Nephron (organoid): ENCODE measurements at regions not wholly inside any gene's neighbourhood (a gene's known extent, or its start where the extent isn't known, plus 50 kb on each side); places are given as distances from the start of the nearest gene placed in this dataset.
A peak's percentile ranks its signal among the peaks of the same experiment; 100 is the strongest.

Experiments used
- H3K27ac Mint-ChIP-seq, 3 experiments: 2 replicates each; pipeline ENCODE4 v1.8.0; 2020; ENCODE audit warnings: mixed read lengths in 3 of 3, mild to moderate bottlenecking in 2 of 3, moderate library complexity in 1 of 3
- H3K27me3 Mint-ChIP-seq: 2 replicates; pipeline ENCODE4 v1.8.0; 2021; ENCODE audit warnings: low read depth, mild to moderate bottlenecking, moderate library complexity, mixed read lengths
- H3K36me3 Mint-ChIP-seq: 2 replicates; pipeline ENCODE4 v1.8.0; 2020; ENCODE audit warnings: low read depth, mixed read lengths
- H3K4me1 Mint-ChIP-seq: 2 replicates; pipeline ENCODE4 v1.8.0; 2020; ENCODE audit warnings: mixed read lengths
- H3K4me3 Mint-ChIP-seq, 3 experiments: 2 replicates each; pipeline ENCODE4 v1.8.0; 2020; ENCODE audit warnings: mild to moderate bottlenecking in 3 of 3, mixed read lengths in 3 of 3, moderate library complexity in 2 of 3
- H3K9me3 Mint-ChIP-seq: 2 replicates; pipeline ENCODE4 v1.8.0; 2020; ENCODE audit warnings: mixed read lengths
- CTCF ChIP-seq, 3 experiments: fragments of 200-600 bp; sonication (generic); IDR thresholded peaks; one replicate each; pipeline ENCODE4 v1.5.0; 2021; ENCODE audit warnings: antibody characterized with exemption in 3 of 3; ENCODE audit not compliant: unreplicated experiment in 3 of 3

GRCh38 chr18:41517142-41517541 is 437.9 kb upstream of the PIK3C3 start:
- Mint-ChIP-seq H3K36me3 (no peaks in the 10 kb centered on the region), H3K27me3 (no peaks in the 10 kb centered on the region), H3K4me1 (no peaks in the 10 kb centered on the region), H3K9me3 (no peaks in the 10 kb centered on the region), H3K4me3 (no peak overlapping the region), H3K27ac (no peak overlapping the region)
- TF ChIP-seq CTCF (IDR thresholded peaks at IDR 0.05; ENCODE audit: unreplicated experiment in 3 of 3) = no peak

- no peaks in the 10 kb centered on the region for H3K27me3 Mint-ChIP-seq
- no peak overlapping the region for H3K27ac Mint-ChIP-seq
- H3K4me1 Mint-ChIP-seq = no peaks in the 10 kb centered on the region
- peaks cover 3% of the 10 kb centered on the region for H3K9me3 Mint-ChIP-seq
- no peak for TF ChIP-seq CTCF (IDR thresholded peaks at IDR 0.05; ENCODE audit: unreplicated experiment in 3 of 3)
- H3K36me3 Mint-ChIP-seq = no peaks in the 10 kb centered on the region
- no peak overlapping the region for H3K4me3 Mint-ChIP-seq
Measured at GRCh38 chr18:41513438-41513837, 441.6 kb upstream of the PIK3C3 start.

- Mint-ChIP-seq H3K27me3 (no peaks in the 10 kb centered on the region), H3K36me3 (no peaks in the 10 kb centered on the region), H3K4me3 (no peak overlapping the region), H3K9me3 (no peaks in the 10 kb centered on the region), H3K4me1 (no peaks in the 10 kb centered on the region), H3K27ac (no peak overlapping the region)
- no peak for TF ChIP-seq CTCF (IDR thresholded peaks at IDR 0.05; ENCODE audit: unreplicated experiment in 3 of 3)
Measured at GRCh38 chr18:41504316-41504715, 450.7 kb upstream of the PIK3C3 start.

- Mint-ChIP-seq H3K4me1 (no peaks in the 10 kb centered on the region), H3K27me3 (no peaks in the 10 kb centered on the region), H3K36me3 (no peaks in the 10 kb centered on the region)
Measured at GRCh38 chr18:41501848-41502247, 453.2 kb upstream of the PIK3C3 start.

GRCh38 chr18:41499345-41499744 is 455.7 kb upstream of the PIK3C3 start:
- no peaks in the 10 kb centered on the region for H3K36me3 Mint-ChIP-seq
- no peaks in the 10 kb centered on the region for H3K9me3 Mint-ChIP-seq
- no peaks in the 10 kb centered on the region for H3K4me1 Mint-ChIP-seq
- no peak overlapping the region for H3K27ac Mint-ChIP-seq
- no peak for TF ChIP-seq CTCF (IDR thresholded peaks at IDR 0.05; ENCODE audit: unreplicated experiment in 3 of 3)
- H3K4me3 Mint-ChIP-seq = no peak overlapping the region
- H3K27me3 Mint-ChIP-seq = no peaks in the 10 kb centered on the region

More at GRCh38 chr18:41501848-41502247, 453.2 kb upstream of the PIK3C3 start:
- no peak for TF ChIP-seq CTCF (IDR thresholded peaks at IDR 0.05; ENCODE audit: unreplicated experiment in 3 of 3)
- H3K9me3 Mint-ChIP-seq = no peaks in the 10 kb centered on the region
- H3K27ac Mint-ChIP-seq = no peak overlapping the region
- H3K4me3 Mint-ChIP-seq = no peak overlapping the region

- Mint-ChIP-seq H3K27me3 (no peaks in the 10 kb centered on the region), H3K4me1 (peaks cover 9% of the 10 kb centered on the region), H3K27ac (peak overlapping the region in 1 of 3 experiments; percentile 12), H3K4me3 (no peak overlapping the region), H3K9me3 (no peaks in the 10 kb centered on the region), H3K36me3 (no peaks in the 10 kb centered on the region)
- no peak for TF ChIP-seq CTCF (IDR thresholded peaks at IDR 0.05; ENCODE audit: unreplicated experiment in 3 of 3)
Measured at GRCh38 chr18:41490861-41491260, 464.2 kb upstream of the PIK3C3 start.
